ENCODE measurements at regions not wholly inside any gene's neighbourhood (a gene's known extent, or its start where the extent isn't known, plus 50 kb on each side); places are given as distances from the start of the nearest gene placed in this dataset.

DNA sequence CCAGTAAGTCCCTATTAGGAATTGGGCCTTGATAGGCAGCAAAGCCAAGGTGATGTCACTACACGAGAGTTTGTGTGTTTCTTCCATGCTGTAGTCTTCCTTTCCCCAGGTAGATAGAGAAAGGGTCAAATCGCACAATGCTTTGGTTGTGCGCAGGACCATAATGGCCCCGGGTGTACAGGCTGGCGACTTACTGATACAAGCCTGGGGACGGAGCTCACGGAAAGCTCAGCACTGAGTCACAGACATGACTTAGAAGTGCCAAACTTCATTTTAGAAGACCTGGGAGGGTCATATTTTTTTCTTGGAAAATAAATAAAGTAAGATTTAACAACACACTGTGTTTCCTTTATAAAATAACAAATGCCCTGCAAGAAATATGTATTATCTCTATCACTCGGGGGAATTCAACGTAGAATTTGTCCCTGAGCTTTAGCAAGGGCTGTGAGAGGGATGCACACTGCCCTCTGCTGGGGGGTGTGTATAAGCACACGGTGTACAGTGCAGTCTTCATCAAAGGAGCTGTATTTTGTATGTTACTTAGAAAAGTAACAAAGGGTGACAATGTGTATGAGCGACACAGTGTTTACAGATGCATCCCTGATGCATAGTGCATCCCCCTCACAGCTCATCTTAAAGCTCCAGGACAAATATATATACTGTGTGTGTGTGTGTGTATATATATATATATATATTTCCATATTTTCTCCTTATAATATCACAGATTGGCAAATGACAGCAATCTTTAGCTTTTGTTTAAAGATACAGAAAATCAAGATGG, 254.5 kb upstream of the VEGFC start:
- no peaks in the 10 kb centered on the region for H3K36me3 ChIP-seq (ENCODE audit: control insufficient read depth, insufficient read depth, low read length)
- H3K9me3 ChIP-seq (ENCODE audit: control insufficient read depth, low read length): no peaks in the 10 kb centered on the region
- 68 to 86% methylated on average over 6 of the region's 11 CpGs for WGBS, 2 experiments (ENCODE audit: insufficient coverage in 2 of 2)
- H3K4me3 ChIP-seq (ENCODE audit: extremely low read depth, insufficient read depth, low read length, poor library complexity, severe bottlenecking): no peak overlapping the region
- H3K27ac ChIP-seq (ENCODE audit: low read depth, low read length, severe bottlenecking): no peak overlapping the region
- no peaks in the 10 kb centered on the region for H3K4me1 ChIP-seq (ENCODE audit: control insufficient read depth, insufficient read depth, low read length, poor library complexity, severe bottlenecking)

DNA sequence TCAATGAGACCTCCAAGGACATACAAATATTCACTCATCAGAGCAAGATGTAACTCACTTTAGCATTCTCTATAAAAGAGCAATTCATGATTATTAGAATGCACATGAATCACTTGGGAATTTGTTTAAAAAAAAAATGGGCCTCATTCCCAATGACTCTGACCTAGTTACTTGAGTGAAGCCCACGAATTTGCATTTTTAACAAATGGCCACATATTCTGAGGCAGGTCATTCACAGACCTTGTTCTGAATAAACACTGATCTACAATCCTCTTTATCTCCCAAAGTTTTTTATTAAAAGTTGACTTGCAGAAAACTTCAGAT, 255.1 kb upstream of the VEGFC start:
- H3K4me3 ChIP-seq (ENCODE audit: extremely low read depth, insufficient read depth, low read length, poor library complexity, severe bottlenecking): no peak overlapping the region
- H3K9me3 ChIP-seq (ENCODE audit: control insufficient read depth, low read length): no peaks in the 10 kb centered on the region
- no peaks in the 10 kb centered on the region for H3K36me3 ChIP-seq (ENCODE audit: control insufficient read depth, insufficient read depth, low read length)
- 0 to 14% methylated on average over 1 of the region's 1 CpG for WGBS, 2 experiments (ENCODE audit: insufficient coverage in 2 of 2)
- no peaks in the 10 kb centered on the region for H3K4me1 ChIP-seq (ENCODE audit: control insufficient read depth, insufficient read depth, low read length, poor library complexity, severe bottlenecking)
- H3K27ac ChIP-seq (ENCODE audit: low read depth, low read length, severe bottlenecking): no peak overlapping the region

DNA sequence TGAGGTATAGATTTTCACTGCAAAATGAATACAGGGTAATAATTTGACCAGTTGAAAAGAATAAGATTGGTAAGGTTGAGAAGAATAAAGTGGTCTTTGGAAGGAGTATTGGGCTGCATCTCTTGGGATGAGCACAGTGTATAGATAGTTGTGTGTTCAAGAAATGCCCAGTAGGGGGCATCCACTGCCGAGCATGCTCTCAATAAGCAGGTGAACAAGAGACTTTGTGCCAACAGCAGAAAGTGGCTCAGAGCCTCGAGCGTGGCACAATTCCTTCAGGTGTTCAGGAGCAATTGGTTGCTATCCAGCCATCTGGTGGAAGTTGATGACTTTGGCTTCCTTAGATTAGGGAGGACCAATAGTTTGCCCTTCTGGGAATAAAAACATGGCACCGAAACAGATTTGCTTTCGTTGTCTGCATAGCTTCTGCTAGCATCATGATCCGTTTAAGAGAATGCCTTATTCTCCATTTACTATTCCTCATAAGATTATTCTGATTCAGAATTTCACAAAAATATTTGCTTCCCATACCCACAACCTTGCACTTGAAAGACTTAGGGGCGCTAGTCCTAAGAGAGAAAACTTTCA, 258.1 kb upstream of the NEIL3 start:
- Histone ChIP-seq H3K9me3 (ENCODE audit: control insufficient read depth, low read length) (no peaks in the 10 kb centered on the region), H3K36me3 (ENCODE audit: control insufficient read depth, insufficient read depth, low read length) (no peaks in the 10 kb centered on the region), H3K4me3 (ENCODE audit: extremely low read depth, insufficient read depth, low read length, poor library complexity, severe bottlenecking) (no peak overlapping the region), H3K27ac (ENCODE audit: low read depth, low read length, severe bottlenecking) (no peak overlapping the region), H3K4me1 (ENCODE audit: control insufficient read depth, insufficient read depth, low read length, poor library complexity, severe bottlenecking) (no peaks in the 10 kb centered on the region)
- 62 to 72% methylated on average over 6 of the region's 7 CpGs for WGBS, 2 experiments (ENCODE audit: insufficient coverage in 2 of 2)

DNA sequence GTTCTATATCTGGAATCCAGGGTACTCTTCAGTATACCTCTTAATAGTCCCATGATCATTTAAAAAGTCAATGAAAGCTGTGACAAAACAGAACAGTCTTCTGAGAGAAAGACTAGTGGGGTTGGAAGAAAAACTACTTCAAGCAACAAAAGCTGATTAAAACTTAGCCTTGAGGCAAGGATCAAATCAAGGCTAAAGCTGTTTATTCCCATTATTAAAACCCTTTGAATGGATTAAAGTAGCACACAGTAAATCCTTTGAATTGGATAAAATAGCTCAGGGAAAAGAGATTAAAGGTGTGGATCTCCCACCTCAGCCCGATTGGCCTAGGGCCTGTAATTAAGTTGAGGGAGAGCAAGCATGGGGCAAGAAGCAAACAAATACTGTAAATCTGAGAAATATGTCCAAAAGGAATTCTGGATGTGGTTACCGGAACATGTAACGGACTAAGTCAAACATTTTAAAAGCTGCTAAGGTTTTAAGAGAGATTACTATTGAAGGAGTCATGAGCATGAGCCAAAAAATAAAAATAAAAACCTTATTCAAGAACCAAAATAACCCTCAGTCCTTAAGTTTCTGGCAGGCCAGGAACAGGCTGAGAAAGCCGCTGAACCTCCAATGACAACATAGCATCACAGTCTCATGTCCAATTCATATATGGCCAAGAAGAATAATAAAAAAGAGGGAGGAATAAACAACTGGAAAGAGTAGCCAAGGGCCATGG, 257.3 kb upstream of the NEIL3 start:
- Histone ChIP-seq H3K4me1 (ENCODE audit: control insufficient read depth, insufficient read depth, low read length, poor library complexity, severe bottlenecking) (no peaks in the 10 kb centered on the region), H3K9me3 (ENCODE audit: control insufficient read depth, low read length) (no peaks in the 10 kb centered on the region), H3K27ac (ENCODE audit: low read depth, low read length, severe bottlenecking) (no peak overlapping the region), H3K36me3 (ENCODE audit: control insufficient read depth, insufficient read depth, low read length) (no peaks in the 10 kb centered on the region), H3K4me3 (ENCODE audit: extremely low read depth, insufficient read depth, low read length, poor library complexity, severe bottlenecking) (no peak overlapping the region)
- 78 to 97% methylated on average over 1 to 3 of the region's 4 CpGs for WGBS, 2 experiments (ENCODE audit: insufficient coverage in 2 of 2)

DNA sequence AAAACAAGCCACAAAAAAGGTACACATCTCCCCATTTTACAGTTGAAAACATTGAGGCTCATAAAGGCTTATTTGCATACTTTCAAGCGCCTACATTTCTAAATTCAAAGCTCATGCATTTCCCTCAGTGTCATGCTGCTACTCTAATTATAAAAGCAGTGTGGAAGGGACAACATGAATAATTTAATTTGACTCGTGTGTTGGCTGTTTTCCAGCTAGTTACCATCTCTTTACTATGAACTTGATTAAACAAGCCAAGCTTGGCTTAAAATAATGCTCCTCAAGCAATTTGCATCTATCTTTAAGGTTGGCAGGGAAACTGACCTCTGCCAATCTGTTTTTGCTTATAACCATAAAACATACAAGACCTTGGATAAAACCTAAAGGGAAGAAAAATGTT, 252.5 kb upstream of the NEIL3 start:
- Histone ChIP-seq H3K27ac (ENCODE audit: low read depth, low read length, severe bottlenecking) (no peak overlapping the region), H3K36me3 (ENCODE audit: control insufficient read depth, insufficient read depth, low read length) (no peaks in the 10 kb centered on the region), H3K4me1 (ENCODE audit: control insufficient read depth, insufficient read depth, low read length, poor library complexity, severe bottlenecking) (no peaks in the 10 kb centered on the region), H3K4me3 (ENCODE audit: extremely low read depth, insufficient read depth, low read length, poor library complexity, severe bottlenecking) (no peak overlapping the region), H3K9me3 (ENCODE audit: control insufficient read depth, low read length) (no peaks in the 10 kb centered on the region)
- 100% methylated on average over 1 of the region's 2 CpGs for WGBS, 2 experiments (ENCODE audit: insufficient coverage in 2 of 2)

DNA sequence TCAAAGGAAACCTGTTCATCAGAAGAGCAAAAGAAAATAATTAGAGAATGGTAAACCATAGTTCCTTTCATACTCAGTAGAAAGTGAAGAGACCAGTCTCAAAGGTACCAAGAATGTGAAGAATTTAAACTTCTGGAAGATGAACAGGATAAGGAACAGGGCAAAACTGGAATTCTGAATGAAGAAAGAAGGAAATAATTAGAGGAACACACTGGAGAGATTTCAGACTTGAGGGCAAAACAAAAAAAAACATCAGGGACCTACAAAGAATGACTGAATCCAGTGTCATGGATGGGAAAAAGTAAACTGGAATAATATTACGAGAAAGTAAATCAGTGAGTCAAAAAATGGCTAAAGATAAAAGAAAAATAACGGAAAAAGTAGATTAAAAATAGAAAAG, 245.6 kb upstream of the NEIL3 start:
- no peaks in the 10 kb centered on the region for H3K9me3 ChIP-seq (ENCODE audit: control insufficient read depth, low read length)
- WGBS, 2 experiments (ENCODE audit: insufficient coverage in 2 of 2): 100% methylated on average over 1 of the region's 2 CpGs; no CpG with 5 or more reads in 1 of the 2 experiments
- H3K4me1 ChIP-seq (ENCODE audit: control insufficient read depth, insufficient read depth, low read length, poor library complexity, severe bottlenecking): no peaks in the 10 kb centered on the region
- no peak overlapping the region for H3K27ac ChIP-seq (ENCODE audit: low read depth, low read length, severe bottlenecking)
- H3K36me3 ChIP-seq (ENCODE audit: control insufficient read depth, insufficient read depth, low read length): no peaks in the 10 kb centered on the region
- no peak overlapping the region for H3K4me3 ChIP-seq (ENCODE audit: extremely low read depth, insufficient read depth, low read length, poor library complexity, severe bottlenecking)

DNA sequence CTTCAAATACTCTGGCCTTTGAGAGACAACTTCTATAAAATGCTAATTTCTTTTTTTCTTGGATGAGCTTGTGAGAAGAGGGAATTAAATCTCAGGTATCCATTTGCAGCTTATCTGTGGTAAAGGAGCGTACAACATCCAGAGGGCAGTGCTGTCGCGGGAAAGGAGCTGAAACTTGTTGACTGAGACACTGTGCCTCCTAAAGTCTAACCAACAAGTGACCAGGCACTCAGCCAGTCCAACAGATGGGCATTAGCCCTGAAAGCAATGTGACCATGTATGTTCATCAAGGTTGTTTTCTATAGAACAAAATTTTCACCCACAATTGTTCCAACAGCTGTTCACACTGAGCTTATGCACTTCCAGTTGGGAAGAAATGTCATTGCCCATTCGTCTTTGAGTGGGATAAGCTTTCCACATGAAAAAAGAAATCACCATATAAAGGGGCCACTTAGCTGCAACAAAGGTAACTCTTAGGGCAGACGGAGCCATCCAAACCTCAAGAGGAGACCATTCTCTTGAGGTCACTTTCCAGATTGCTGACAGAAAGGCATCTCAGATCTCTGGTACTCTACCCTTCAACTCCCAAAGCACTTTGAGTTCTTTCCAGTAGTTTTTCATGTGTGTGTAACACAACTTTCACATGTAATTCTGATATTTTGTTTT, 244.8 kb upstream of the NEIL3 start:
- WGBS, 2 experiments (ENCODE audit: insufficient coverage in 2 of 2): 81 to 93% methylated on average over 3 to 5 of the region's 5 CpGs
- Histone ChIP-seq H3K9me3 (ENCODE audit: control insufficient read depth, low read length) (no peaks in the 10 kb centered on the region), H3K36me3 (ENCODE audit: control insufficient read depth, insufficient read depth, low read length) (no peaks in the 10 kb centered on the region), H3K4me3 (ENCODE audit: extremely low read depth, insufficient read depth, low read length, poor library complexity, severe bottlenecking) (no peak overlapping the region), H3K4me1 (ENCODE audit: control insufficient read depth, insufficient read depth, low read length, poor library complexity, severe bottlenecking) (no peaks in the 10 kb centered on the region), H3K27ac (ENCODE audit: low read depth, low read length, severe bottlenecking) (no peak overlapping the region)

DNA sequence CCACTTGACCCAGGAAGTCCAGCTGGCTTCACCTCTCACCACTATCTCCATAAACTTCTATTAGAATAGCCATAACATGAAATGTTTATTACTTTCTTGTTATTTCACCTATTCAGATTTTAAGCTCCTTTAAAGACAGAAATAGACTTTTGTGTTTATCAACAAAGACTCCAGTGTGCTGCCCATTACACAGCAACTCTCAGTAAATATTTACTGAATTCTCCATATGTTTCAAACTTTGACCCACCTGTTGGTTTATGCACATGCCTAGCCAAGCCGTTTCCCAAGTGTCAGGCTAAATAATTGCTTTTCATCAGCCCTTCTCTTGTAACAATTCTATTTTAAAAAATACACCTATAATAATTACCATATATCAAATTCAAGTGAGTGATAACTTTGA, 242.9 kb upstream of the NEIL3 start:
- no CpG with 5 or more reads among the region's 1 CpG for WGBS, 2 experiments (ENCODE audit: insufficient coverage in 2 of 2)
- Histone ChIP-seq H3K4me1 (ENCODE audit: control insufficient read depth, insufficient read depth, low read length, poor library complexity, severe bottlenecking) (no peaks in the 10 kb centered on the region), H3K27ac (ENCODE audit: low read depth, low read length, severe bottlenecking) (no peak overlapping the region), H3K36me3 (ENCODE audit: control insufficient read depth, insufficient read depth, low read length) (no peaks in the 10 kb centered on the region), H3K4me3 (ENCODE audit: extremely low read depth, insufficient read depth, low read length, poor library complexity, severe bottlenecking) (no peak overlapping the region), H3K9me3 (ENCODE audit: control insufficient read depth, low read length) (no peaks in the 10 kb centered on the region)

DNA sequence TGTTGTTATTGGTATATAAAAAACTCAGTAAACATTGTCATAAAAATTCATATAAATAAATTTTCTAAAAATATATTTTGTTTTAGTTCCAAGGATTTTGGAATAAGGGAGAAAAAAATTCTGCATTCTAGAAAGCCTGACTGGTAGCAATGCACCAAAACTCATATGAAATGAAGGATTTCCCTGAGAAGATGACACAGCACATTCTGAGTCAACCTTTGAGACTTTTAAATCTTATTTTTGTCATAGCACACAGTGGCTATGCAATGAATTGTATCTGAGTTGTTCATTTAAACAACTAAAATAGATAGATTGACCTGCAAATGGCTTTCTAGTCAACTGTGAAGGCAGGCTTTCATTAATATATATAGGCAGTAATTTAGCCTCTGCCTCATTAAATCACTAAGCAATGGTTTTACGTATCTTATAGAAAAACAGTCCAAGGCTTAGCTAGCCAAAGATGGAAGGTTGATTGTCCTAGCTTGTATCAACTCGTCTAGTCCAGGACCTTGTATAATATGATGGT, 239.1 kb upstream of the NEIL3 start:
- Histone ChIP-seq H3K4me1 (ENCODE audit: control insufficient read depth, insufficient read depth, low read length, poor library complexity, severe bottlenecking) (no peaks in the 10 kb centered on the region), H3K27ac (ENCODE audit: low read depth, low read length, severe bottlenecking) (no peak overlapping the region), H3K9me3 (ENCODE audit: control insufficient read depth, low read length) (no peaks in the 10 kb centered on the region), H3K36me3 (ENCODE audit: control insufficient read depth, insufficient read depth, low read length) (no peaks in the 10 kb centered on the region), H3K4me3 (ENCODE audit: extremely low read depth, insufficient read depth, low read length, poor library complexity, severe bottlenecking) (no peak overlapping the region)
- no CpG with 5 or more reads among the region's 2 CpGs for WGBS, 2 experiments (ENCODE audit: insufficient coverage in 2 of 2)

DNA sequence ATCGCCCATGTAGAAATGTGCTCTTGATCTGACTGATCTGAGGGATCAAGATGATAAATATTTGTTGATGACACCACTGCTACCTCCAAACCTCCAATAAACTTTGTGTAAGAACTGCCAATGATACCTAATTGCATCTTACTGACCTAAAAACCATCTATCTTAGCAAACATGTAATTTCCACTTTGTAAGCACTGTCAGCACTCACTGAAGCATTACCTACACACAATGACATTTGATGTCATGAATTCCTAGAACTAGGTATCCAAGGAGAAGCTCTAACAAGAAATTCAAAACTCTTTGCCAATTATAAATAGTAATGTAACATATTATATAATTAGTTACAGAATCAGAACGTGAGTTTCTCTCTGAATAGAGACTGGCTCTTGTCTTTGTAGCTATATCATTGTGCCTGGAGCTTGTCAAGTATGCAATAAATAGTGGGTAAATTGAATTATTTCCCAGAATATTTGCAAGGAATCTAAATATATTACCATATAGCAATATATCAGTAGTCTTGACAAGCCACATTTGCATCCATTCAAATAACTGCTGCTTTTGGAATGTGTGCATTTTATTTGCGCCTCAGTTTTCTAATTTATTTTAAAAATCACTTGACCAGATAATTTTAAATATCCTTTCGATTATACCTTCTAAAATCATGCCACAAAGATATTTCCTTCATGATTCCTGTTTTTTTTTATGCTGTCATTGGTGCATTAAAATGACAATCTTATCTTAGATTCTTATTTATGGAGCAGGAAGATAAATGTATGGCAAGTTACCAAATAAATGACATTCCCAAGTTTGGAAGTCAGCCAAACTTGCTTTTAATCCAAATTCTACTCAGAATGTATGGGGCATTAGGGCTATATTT, 232.3 kb upstream of the NEIL3 start:
- Histone ChIP-seq H3K36me3 (ENCODE audit: control insufficient read depth, insufficient read depth, low read length) (no peaks in the 10 kb centered on the region), H3K9me3 (ENCODE audit: control insufficient read depth, low read length) (no peaks in the 10 kb centered on the region), H3K4me3 (ENCODE audit: extremely low read depth, insufficient read depth, low read length, poor library complexity, severe bottlenecking) (no peak overlapping the region), H3K4me1 (ENCODE audit: control insufficient read depth, insufficient read depth, low read length, poor library complexity, severe bottlenecking) (no peaks in the 10 kb centered on the region), H3K27ac (ENCODE audit: low read depth, low read length, severe bottlenecking) (no peak overlapping the region)
- 100% methylated on average over 1 of the region's 4 CpGs; no CpG with 5 or more reads in 1 of the 2 experiments for WGBS, 2 experiments (ENCODE audit: insufficient coverage in 2 of 2)

Measured in mesodermal cell (in vitro differentiated cells).